Fibroblast of lung (primary cell): ENCODE measurements at regions not wholly inside any gene's neighbourhood (a gene's known extent, or its start where the extent isn't known, plus 50 kb on each side); places are given as distances from the start of the nearest gene placed in this dataset.

Experiments
- EZH2 ChIP-seq: IDR thresholded peaks from 2 replicates; pipeline ENCODE4 v1.5.1; 2012; ENCODE audit warnings: low read length, control low read depth, mild to moderate bottlenecking; ENCODE audit errors: missing control alignments
- TF ChIP-seq, protein P1 (sequence below), 2 donors: IDR thresholded peaks in 1 of 2; conservative IDR thresholded peaks in 1 of 2; 1 replicate in 1 of 2; 2 replicates in 1 of 2; pipeline ENCODE4 v1.5.1; 2011 to 2012; ENCODE audit warnings: low read length in 2 of 2, control low read depth in 1 of 2, inconsistent platforms in 1 of 2, low read depth in 1 of 2, mild to moderate bottlenecking in 1 of 2

DNA sequence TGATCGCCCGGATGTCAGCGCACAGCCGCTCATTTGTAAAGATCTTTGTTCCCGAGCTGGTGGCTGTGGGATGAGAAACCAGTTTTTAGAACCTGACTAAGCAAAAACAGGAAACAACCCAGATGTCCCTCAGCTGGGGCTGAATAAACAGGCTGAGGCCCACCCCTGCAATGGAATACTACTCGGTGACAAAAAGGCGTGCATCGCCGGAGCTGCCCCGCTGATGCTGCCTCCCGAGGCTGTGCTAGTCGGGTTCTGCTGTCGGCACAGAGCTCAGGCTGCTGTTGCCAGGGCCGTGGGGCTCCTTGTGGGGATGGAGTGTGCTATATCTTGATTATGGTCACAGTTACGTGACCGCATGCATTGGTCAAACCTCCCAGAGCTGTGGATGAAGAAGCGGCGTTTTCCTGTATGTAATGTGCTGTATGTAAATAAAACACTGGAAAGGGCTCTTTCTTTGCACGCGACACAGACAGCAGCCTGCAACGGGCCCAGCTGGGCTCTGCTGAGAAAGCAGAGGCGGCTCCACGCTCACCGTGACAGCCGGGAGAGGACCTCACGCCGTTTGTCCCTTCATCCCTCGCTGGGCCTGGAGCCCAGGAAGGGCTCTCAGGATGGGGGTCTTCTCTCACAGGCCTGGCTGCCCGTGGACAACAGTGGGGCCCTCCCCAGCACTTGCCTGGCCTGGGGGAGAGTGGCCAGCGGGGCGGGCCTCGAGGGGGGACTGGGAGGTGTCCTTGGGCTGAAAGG lies 51.5 kb upstream of the RNU6ATAC start:
- TF ChIP-seq, protein P1, sequence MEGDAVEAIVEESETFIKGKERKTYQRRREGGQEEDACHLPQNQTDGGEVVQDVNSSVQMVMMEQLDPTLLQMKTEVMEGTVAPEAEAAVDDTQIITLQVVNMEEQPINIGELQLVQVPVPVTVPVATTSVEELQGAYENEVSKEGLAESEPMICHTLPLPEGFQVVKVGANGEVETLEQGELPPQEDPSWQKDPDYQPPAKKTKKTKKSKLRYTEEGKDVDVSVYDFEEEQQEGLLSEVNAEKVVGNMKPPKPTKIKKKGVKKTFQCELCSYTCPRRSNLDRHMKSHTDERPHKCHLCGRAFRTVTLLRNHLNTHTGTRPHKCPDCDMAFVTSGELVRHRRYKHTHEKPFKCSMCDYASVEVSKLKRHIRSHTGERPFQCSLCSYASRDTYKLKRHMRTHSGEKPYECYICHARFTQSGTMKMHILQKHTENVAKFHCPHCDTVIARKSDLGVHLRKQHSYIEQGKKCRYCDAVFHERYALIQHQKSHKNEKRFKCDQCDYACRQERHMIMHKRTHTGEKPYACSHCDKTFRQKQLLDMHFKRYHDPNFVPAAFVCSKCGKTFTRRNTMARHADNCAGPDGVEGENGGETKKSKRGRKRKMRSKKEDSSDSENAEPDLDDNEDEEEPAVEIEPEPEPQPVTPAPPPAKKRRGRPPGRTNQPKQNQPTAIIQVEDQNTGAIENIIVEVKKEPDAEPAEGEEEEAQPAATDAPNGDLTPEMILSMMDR (conservative IDR thresholded peaks at IDR 0.05 in 1 of 2, IDR thresholded peaks at IDR 0.05 in 1 of 2; ENCODE audit: low read depth in 1 of 2, low read length in 2 of 2): no peak
- no peak for TF ChIP-seq EZH2
